Superior temporal gyrus (tissue), 1 donor: ENCODE measurements at regions not wholly inside any gene's neighbourhood (a gene's known extent, or its start where the extent isn't known, plus 50 kb on each side); places are given as distances from the start of the nearest gene placed in this dataset.
A peak's percentile ranks its signal among the peaks of the same experiment; 100 is the strongest.

Source experiments
- DNase-seq: peaks from one replicate; pipeline ENCODE4 v3.0.0-alpha.2; 2016; ENCODE audit errors: extremely low spot score

GRCh38 chr22:46090631-46091201, 59.6 kb upstream of the PPARA start:
- DNase-seq = no peak

GRCh38 chr22:46091277-46091977, 58.9 kb upstream of the PPARA start:
- no peak for DNase-seq

GRCh38 chr22:46092011-46092410, 58.3 kb upstream of the PPARA start:
- DNase-seq = no peak

- DNase-seq = peak; percentile 48
These were observed 57.5 kb upstream of the PPARA start for GRCh38 chr22:46092670-46093410.

- DNase-seq = no peak
These were observed 56.5 kb upstream of the PPARA start for GRCh38 chr22:46093796-46094195.

- DNase-seq = no peak
These were observed 55.6 kb upstream of the PPARA start for GRCh38 chr22:46094676-46095075.

GRCh38 chr22:46096051-46096450, 54.3 kb upstream of the PPARA start:
- no peak for DNase-seq

GRCh38 chr22:46096706-46097230, 53.6 kb upstream of the PPARA start:
- no peak for DNase-seq

- DNase-seq = no peak
These were observed 52.9 kb upstream of the PPARA start for GRCh38 chr22:46097268-46097900.

- no peak for DNase-seq
These were observed 51.5 kb upstream of the PPARA start for GRCh38 chr22:46098525-46099475.

GRCh38 chr22:46099740-46100139, 50.6 kb upstream of the PPARA start:
- no peak for DNase-seq

GRCh38 chr22:46100401-46101105, 49.8 kb upstream of the PPARA start:
- no peak for DNase-seq
